Esophagus muscularis mucosa (tissue), 4 donors: ENCODE measurements at regions not wholly inside any gene's neighbourhood (a gene's known extent, or its start where the extent isn't known, plus 50 kb on each side); places are given as distances from the start of the nearest gene placed in this dataset.

ENCODE experiments used
- CTCF ChIP-seq, 3 experiments: fragments of 200-600 bp in 2 of 3; fragments of 450-650 bp in 1 of 3; sonication (generic) in 2 of 3; IDR thresholded peaks; one replicate each; pipeline ENCODE4 v1.5.1; 2017 to 2019; ENCODE audit warnings: antibody characterized with exemption in 3 of 3, mild to moderate bottlenecking in 2 of 3, moderate library complexity in 1 of 3
- EP300 ChIP-seq: sonication (generic); formaldehyde crosslinking; IDR thresholded peaks from one replicate; pipeline ENCODE4 v1.6.1; 2017; ENCODE audit warnings: antibody characterized with exemption
- POLR2A ChIP-seq: fragments of 450-650 bp; IDR thresholded peaks from one replicate; pipeline ENCODE4 v1.6.1; 2017; ENCODE audit warnings: antibody characterized with exemption, moderate library complexity, mild to moderate bottlenecking, low read depth
- POLR2AphosphoS5 ChIP-seq, 2 donors: sonication (generic); formaldehyde crosslinking; IDR thresholded peaks; one replicate each; pipeline ENCODE4 v1.6.1; 2017; ENCODE audit warnings: antibody characterized with exemption in 2 of 2

- TF ChIP-seq CTCF (IDR thresholded peaks at IDR 0.05) (no peak), POLR2AphosphoS5 (IDR thresholded peaks at IDR 0.05) (no peak), POLR2A (no peak), EP300 (no peak)
Observed at GRCh38 chrX:124530803-124531202, 184.4 kb downstream of the SH2D1A start.
